GM21447 (cell line): ENCODE measurements at regions not wholly inside any gene's neighbourhood (a gene's known extent, or its start where the extent isn't known, plus 50 kb on each side); places are given as distances from the start of the nearest gene placed in this dataset.
"Not testable (repeated sequence)": the region's sequence is repeated elsewhere in the genome, so short reads cannot be mapped to it uniquely, and the experiment has no call there.

ENCODE experiments used
- ATAC-seq: cut with Tn5 transposase; IDR thresholded peaks from one replicate; pipeline ENCODE4 v1.9.1; 2021; ENCODE audit not compliant: unreplicated experiment

- no peak for ATAC-seq
These were observed 190.4 kb upstream of the CDH5 start for GRCh38 chr16:66176111-66176510.

- ATAC-seq: no peak
These were observed 190.9 kb upstream of the CDH5 start for GRCh38 chr16:66175636-66176035.

GRCh38 chr16:66175058-66175457, 191.4 kb upstream of the CDH5 start:
- no peak for ATAC-seq

GRCh38 chr16:66173796-66174195, 192.7 kb upstream of the CDH5 start:
- ATAC-seq: not testable (repeated sequence)

- ATAC-seq: not testable (repeated sequence)
These were observed 193.3 kb upstream of the CDH5 start for GRCh38 chr16:66173181-66173580.

- no peak for ATAC-seq
These were observed 194.0 kb upstream of the CDH5 start for GRCh38 chr16:66172463-66172862.

GRCh38 chr16:66171578-66171977, 194.9 kb upstream of the CDH5 start:
- no peak for ATAC-seq

- no peak for ATAC-seq
These were observed 195.5 kb upstream of the CDH5 start for GRCh38 chr16:66170989-66171388.

GRCh38 chr16:66169817-66170216, 196.7 kb upstream of the CDH5 start:
- no peak for ATAC-seq

GRCh38 chr16:66168777-66169176, 197.7 kb upstream of the CDH5 start:
- no peak for ATAC-seq

- ATAC-seq: no peak
These were observed 198.8 kb upstream of the CDH5 start for GRCh38 chr16:66167564-66168291.

GRCh38 chr16:66166490-66166889, 200.0 kb upstream of the CDH5 start:
- ATAC-seq: no peak

- no peak for ATAC-seq
These were observed 200.6 kb upstream of the CDH5 start for GRCh38 chr16:66165879-66166278.

- no peak for ATAC-seq
These were observed 201.8 kb upstream of the CDH5 start for GRCh38 chr16:66164581-66165247.

GRCh38 chr16:66162821-66163220, 203.7 kb upstream of the CDH5 start:
- ATAC-seq: no peak

- ATAC-seq: no peak
These were observed 204.5 kb upstream of the CDH5 start for GRCh38 chr16:66161942-66162341.

GRCh38 chr16:66161269-66161668, 205.2 kb upstream of the CDH5 start:
- no peak for ATAC-seq

- ATAC-seq: no peak
These were observed 206.5 kb upstream of the CDH5 start for GRCh38 chr16:66159987-66160386.

GRCh38 chr16:66156538-66156937, 210.0 kb upstream of the CDH5 start:
- no peak for ATAC-seq

GRCh38 chr16:66155933-66156332, 210.6 kb upstream of the CDH5 start:
- no peak for ATAC-seq

- ATAC-seq: no peak
These were observed 211.7 kb upstream of the CDH5 start for GRCh38 chr16:66154801-66155200.

- ATAC-seq: no peak
These were observed 213.6 kb upstream of the CDH5 start for GRCh38 chr16:66152823-66153393.
